PC-3 (cell line): ENCODE measurements at regions not wholly inside any gene's neighbourhood (a gene's known extent, or its start where the extent isn't known, plus 50 kb on each side); places are given as distances from the start of the nearest gene placed in this dataset.

Experiments
- ATAC-seq: fragments of 200-7000 bp; cut with Tn5 transposase; 2 replicates; pipeline ENCODE4 v1.9.1; 2020; ENCODE audit warnings: mild to moderate bottlenecking, moderate library complexity
- BruUV-seq: library from RNA; stranded (reverse); fragments of 400-500 nt; replicated peaks from 2 replicates; lab custom pipeline; 2021; lab: Mats Ljungman, UMichigan
- CTCF ChIA-PET: fragments of 300-600 bp; sonication (Branson Sonifier 250); formaldehyde crosslinking; loops from one replicate; lab custom pipeline; 2022; ENCODE audit warnings: antibody characterized with exemption; lab: Charles Lee
- POLR2A ChIA-PET: fragments of 300-600 bp; sonication (Branson Sonifier 250); formaldehyde crosslinking; loops from one replicate; lab custom pipeline; 2022; ENCODE audit warnings: antibody characterized with exemption; ENCODE audit not compliant: unreplicated experiment; lab: Charles Lee
- DNase-seq: peaks from one replicate; pipeline ENCODE4 v3.0.0-alpha.2; 2015
- H2AFZ ChIP-seq: fragments of 300-600 bp; sonication (generic); 2 replicates; pipeline ENCODE4 v1.6.0; 2016; ENCODE audit warnings: antibody characterized with exemption, low read length
- H3F3A ChIP-seq: fragments of 300-600 bp; sonication (generic); one replicate; pipeline ENCODE4 v1.6.0; 2017; ENCODE audit warnings: antibody characterized with exemption, low read length, control low read depth, mild to moderate bottlenecking; ENCODE audit not compliant: unreplicated experiment
- H3K27ac ChIP-seq: fragments of 300-600 bp; sonication (generic); 2 replicates; pipeline ENCODE4 v1.5.1; 2016; ENCODE audit warnings: mild to moderate bottlenecking, low read length
- H3K27me3 ChIP-seq: fragments of 300-600 bp; sonication (generic); 2 replicates; pipeline ENCODE4 v1.6.1; 2016; ENCODE audit warnings: low read length, mixed read lengths
- H3K36me3 ChIP-seq: fragments of 300-600 bp; sonication (generic); 2 replicates; pipeline ENCODE4 v1.6.1; 2016; ENCODE audit warnings: low read depth, mixed run types, low read length, mixed read lengths
- H3K4me1 ChIP-seq: fragments of 300-600 bp; sonication (generic); 2 replicates; pipeline ENCODE4 v1.5.1; 2016; ENCODE audit warnings: low read length; ENCODE audit not compliant: insufficient read depth
- H3K4me2 ChIP-seq: fragments of 300-600 bp; sonication (generic); 2 replicates; pipeline ENCODE4 v1.6.0; 2016; ENCODE audit warnings: low read length
- H3K4me3 ChIP-seq: fragments of 300-600 bp; sonication (generic); 2 replicates; pipeline ENCODE4 v1.5.1; 2016; ENCODE audit warnings: mild to moderate bottlenecking, low read length, mixed read lengths
- H3K79me2 ChIP-seq: fragments of 300-600 bp; sonication (generic); 2 replicates; pipeline ENCODE4 v1.6.1; 2017; ENCODE audit warnings: low read length, mixed read lengths
- H3K9ac ChIP-seq: fragments of 300-600 bp; sonication (generic); 2 replicates; pipeline ENCODE4 v1.6.0; 2016; ENCODE audit warnings: mild to moderate bottlenecking, low read length
- H3K9me2 ChIP-seq: fragments of 300-600 bp; sonication (generic); replicated peaks from 2 replicates; pipeline ENCODE4 v1.6.1; 2016; ENCODE audit warnings: mixed run types, low read length, mixed read lengths
- H3K9me3 ChIP-seq: fragments of 300-600 bp; sonication (generic); 2 replicates; pipeline ENCODE4 v1.6.1; 2016; ENCODE audit warnings: low read length, mixed read lengths
- H4K20me1 ChIP-seq: fragments of 300-600 bp; sonication (generic); 2 replicates; pipeline ENCODE4 v1.6.1; 2016; ENCODE audit warnings: low read length, mixed read lengths
- CTCF ChIP-seq: fragments of 300-600 bp; sonication (generic); conservative IDR thresholded peaks from 2 replicates; pipeline ENCODE4 v1.5.1; 2017; ENCODE audit warnings: antibody characterized with exemption, low read depth, mild to moderate bottlenecking, low read length
- EZH2 ChIP-seq: fragments of 300-600 bp; sonication (generic); IDR thresholded peaks from one replicate; pipeline ENCODE4 v1.6.1; 2017; ENCODE audit warnings: antibody characterized with exemption, mild to moderate bottlenecking, low read length; ENCODE audit not compliant: unreplicated experiment
- EZH2phosphoT487 ChIP-seq: fragments of 300-600 bp; sonication (generic); IDR thresholded peaks from 2 replicates; pipeline ENCODE4 v1.6.1; 2018; ENCODE audit warnings: mild to moderate bottlenecking, antibody characterized with exemption, low read length, borderline replicate concordance
- intact Hi-C: fragments of 100-400 bp; cut with micrococcal nuclease; formaldehyde crosslinking; loops from 2 replicates; pipeline ENCODE4 v1.9.0; 2023

GRCh38 chr5:4243479-4244264 lies 648.0 kb downstream of the IRX1 start:
- ChIA-PET CTCF (no interaction called here), POLR2A (no interaction called here)
- ATAC-seq (no peak), DNase-seq (no peak)
- Histone ChIP-seq H3K79me2 (no peaks in the 10 kb centered on the region), H2AFZ (no peak overlapping the region), H3K4me2 (no peak overlapping the region), H3K36me3 (no peaks in the 10 kb centered on the region), H3K27ac (no peak overlapping the region), H3K27me3 (no peaks in the 10 kb centered on the region), H3K4me1 (no peaks in the 10 kb centered on the region), H4K20me1 (no peaks in the 10 kb centered on the region), H3F3A (no peaks in the 10 kb centered on the region), H3K4me3 (no peak overlapping the region), H3K9me2 (no peaks in the 10 kb centered on the region), H3K9me3 (peaks cover 3% of the 10 kb centered on the region; the same call in 1 of the 2 replicates), H3K9ac (no peak overlapping the region)
- BruUV-seq = no TSS peak
- TF ChIP-seq EZH2 = no peak
- TF ChIP-seq EZH2phosphoT487 = no peak
- no peak for TF ChIP-seq CTCF
- intact Hi-C loops = no loop called here

- Histone ChIP-seq H2AFZ (no peak overlapping the region), H3K4me2 (no peak overlapping the region), H3F3A (no peaks in the 10 kb centered on the region), H4K20me1 (no peaks in the 10 kb centered on the region), H3K27me3 (no peaks in the 10 kb centered on the region), H3K9me3 (peaks cover 3% of the 10 kb centered on the region; the same call in 1 of the 2 replicates), H3K79me2 (no peaks in the 10 kb centered on the region), H3K9ac (no peak overlapping the region), H3K4me3 (no peak overlapping the region), H3K36me3 (no peaks in the 10 kb centered on the region), H3K9me2 (no peaks in the 10 kb centered on the region), H3K4me1 (no peaks in the 10 kb centered on the region), H3K27ac (no peak overlapping the region)
- BruUV-seq = no TSS peak
- DNase-seq (no peak), ATAC-seq (no peak)
- intact Hi-C loops = no loop called here
- TF ChIP-seq CTCF (no peak), EZH2 (no peak), EZH2phosphoT487 (no peak)
- ChIA-PET CTCF (no interaction called here), POLR2A (no interaction called here)
Measured at GRCh38 chr5:4244306-4244705, 648.7 kb downstream of the IRX1 start.

DNA sequence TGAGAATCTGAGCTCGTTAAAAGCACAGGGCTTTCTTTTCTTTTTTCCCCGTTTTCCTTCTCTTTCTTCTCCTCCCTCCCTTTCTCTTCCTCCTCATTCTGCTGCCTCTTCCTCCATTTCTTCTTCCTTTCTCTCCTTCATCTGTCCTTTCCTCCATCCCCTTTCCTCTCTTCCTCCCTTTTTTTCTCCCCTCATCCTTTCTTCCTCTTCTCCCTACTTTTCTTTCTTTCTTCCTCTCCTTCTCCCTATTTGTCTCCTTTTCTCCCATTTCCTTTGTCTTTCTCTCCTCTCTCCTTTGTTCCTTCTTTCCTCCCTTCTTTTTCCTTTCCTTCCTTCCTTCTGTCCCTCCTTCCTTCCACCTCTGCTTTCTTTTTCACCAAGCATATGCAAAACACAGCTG lies 649.4 kb downstream of the IRX1 start:
- H3K4me3 ChIP-seq = no peak overlapping the region
- H3K4me1 ChIP-seq = no peaks in the 10 kb centered on the region
- DNase-seq (no peak), ATAC-seq (no peak)
- no peaks in the 10 kb centered on the region for H3K79me2 ChIP-seq
- H3K9me2 ChIP-seq = no peaks in the 10 kb centered on the region
- ChIA-PET CTCF (interaction anchor here (0.7 kb wide), 1 partner anchor 691 kb away, joined by 3 read pairs; no protein-coding TSS in a partner anchor), POLR2A (no interaction called here)
- no TSS peak for BruUV-seq
- H2AFZ ChIP-seq = no peak overlapping the region
- H3K9me3 ChIP-seq = peaks cover 3% of the 10 kb centered on the region; the same call in 1 of the 2 replicates
- intact Hi-C loops = no loop called here
- no peaks in the 10 kb centered on the region for H3K36me3 ChIP-seq
- no peaks in the 10 kb centered on the region for H3F3A ChIP-seq
- no peaks in the 10 kb centered on the region for H3K27me3 ChIP-seq
- TF ChIP-seq EZH2phosphoT487 = no peak
- no peak for TF ChIP-seq EZH2
- TF ChIP-seq CTCF = no peak
- no peak overlapping the region for H3K4me2 ChIP-seq
- H4K20me1 ChIP-seq = no peaks in the 10 kb centered on the region
- no peak overlapping the region for H3K9ac ChIP-seq
- H3K27ac ChIP-seq = no peak overlapping the region
